ENCODE measurements at regions not wholly inside any gene's neighbourhood (a gene's known extent, or its start where the extent isn't known, plus 50 kb on each side); places are given as distances from the start of the nearest gene placed in this dataset.
A peak's percentile ranks its signal among the peaks of the same experiment; 100 is the strongest.

DNA sequence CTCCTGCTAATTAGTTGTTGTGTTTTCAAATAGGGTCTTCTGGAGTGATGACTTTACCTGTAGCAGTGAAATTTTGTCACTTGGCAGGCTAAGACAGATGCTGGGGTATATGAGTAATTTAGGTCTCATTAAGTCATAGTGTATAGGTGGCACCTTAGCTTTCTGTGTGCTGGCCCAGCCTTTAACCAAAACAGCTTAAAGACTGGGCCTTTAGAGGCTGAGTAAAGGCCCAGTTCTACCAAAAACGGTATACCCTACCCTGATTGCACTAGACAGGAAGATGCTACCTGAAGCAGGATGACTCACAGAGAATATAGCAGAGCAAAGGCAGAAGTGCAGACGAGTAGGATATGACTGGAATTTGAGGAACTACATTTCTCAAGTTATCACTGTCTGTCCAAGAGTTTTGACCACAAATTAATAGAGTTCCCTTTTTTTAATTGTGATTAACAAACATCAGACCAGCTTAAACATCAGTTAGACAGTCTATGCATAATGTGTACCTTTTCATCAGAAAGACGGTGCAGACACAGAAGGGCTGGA lies 337.9 kb upstream of the SALL3 start:
- Histone ChIP-seq H4K91ac (ENCODE audit: low read depth, low read length, poor library complexity) (no peak overlapping the region), H2AFZ (ENCODE audit: low read length) (no peak overlapping the region), H3K36me3 (replicated peaks in 1 of 2; ENCODE audit: control insufficient read depth in 2 of 2, insufficient read depth in 2 of 2, low read length in 2 of 2) (no peaks in the 10 kb centered on the region), H3K9ac (ENCODE audit: low read depth, low read length, poor library complexity) (no peak overlapping the region), H3K4me3 (ENCODE audit: low read length in 2 of 2) (no peak overlapping the region), H4K8ac (ENCODE audit: low read depth, low read length) (no peak overlapping the region), H3K9me3 (replicated peaks in 1 of 2; ENCODE audit: control insufficient read depth in 2 of 2, insufficient read depth in 1 of 2, low read depth in 1 of 2, low read length in 2 of 2) (no peaks in the 10 kb centered on the region), H3K4ac (ENCODE audit: low read length) (no peak overlapping the region), H2BK5ac (ENCODE audit: low read length) (no peak overlapping the region), H2AK5ac (ENCODE audit: low read depth, low read length) (no peak overlapping the region), H3K4me1 (ENCODE audit: control insufficient read depth in 2 of 2, insufficient read depth in 1 of 2, low read depth in 1 of 2, low read length in 2 of 2) (peaks cover 0 to 10% of the 10 kb centered on the region in 2 donors), H2BK120ac (ENCODE audit: low read depth, low read length) (no peak overlapping the region), H2BK15ac (ENCODE audit: low read length) (no peak overlapping the region), H3K14ac (ENCODE audit: low read length) (no peak overlapping the region), H3K18ac (ENCODE audit: low read length) (no peak overlapping the region), H3K27ac (replicated peaks; ENCODE audit: low read length) (no peak overlapping the region), H3K27me3 (ENCODE audit: control insufficient read depth in 3 of 3, insufficient read depth in 3 of 3, low read depth in 1 of 3, low read length in 3 of 3) (peaks cover 0 to under 1% (median 0%) of the 10 kb centered on the region in 3 experiments), H3K23ac (ENCODE audit: low read depth, low read length, poor library complexity) (no peak overlapping the region), H3K4me2 (ENCODE audit: insufficient read depth, low read length, poor library complexity, severe bottlenecking) (no peak overlapping the region), H3K79me1 (ENCODE audit: low read depth, low read length) (peaks cover 2% of the 10 kb centered on the region), H2BK12ac (ENCODE audit: low read length) (no peak overlapping the region)
- WGBS, 2 donors (ENCODE audit: extremely low coverage in 2 of 2, insufficient read length in 2 of 2, insufficient replicate concordance in 1 of 2), result no CpG with 5 or more reads among the region's 3 CpGs
- DNase-seq (ENCODE audit: low spot score), result no peak

DNA sequence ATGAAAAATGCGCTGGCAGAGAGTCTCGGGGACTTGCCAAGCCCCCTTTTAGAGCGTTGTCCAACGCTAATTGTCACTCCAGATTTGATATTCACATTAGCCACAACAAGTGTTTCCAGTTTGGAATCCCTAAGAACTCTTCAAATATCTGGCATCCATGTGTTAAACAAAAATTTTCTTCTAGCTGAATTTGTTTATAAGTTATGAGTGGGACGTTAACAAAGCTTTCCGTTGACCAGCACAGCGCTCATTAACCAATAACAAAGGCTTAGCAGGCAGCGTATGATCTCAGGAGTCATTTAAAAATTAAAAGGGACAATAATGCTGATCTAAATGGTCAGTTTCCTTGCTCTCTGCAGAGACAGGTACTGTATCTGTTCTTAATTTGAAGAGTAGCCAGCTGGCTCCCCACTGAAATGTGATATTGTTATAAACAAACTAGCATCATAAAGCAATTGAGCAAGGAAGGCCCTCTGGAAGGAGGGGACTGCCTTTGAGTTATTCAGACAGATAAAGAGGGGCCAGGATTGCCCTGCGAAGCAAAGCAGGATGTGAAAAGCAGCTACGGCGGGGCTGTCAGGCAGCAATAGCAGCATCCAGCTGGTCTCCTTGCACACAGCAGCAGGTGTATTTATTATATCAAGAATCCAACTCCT lies 337.2 kb upstream of the SALL3 start:
- Histone ChIP-seq H3K23ac (ENCODE audit: low read depth, low read length, poor library complexity) (no peak overlapping the region), H2BK5ac (ENCODE audit: low read length) (no peak overlapping the region), H3K4me3 (ENCODE audit: low read length in 2 of 2) (no peak overlapping the region), H2AFZ (ENCODE audit: low read length) (no peak overlapping the region), H2AK5ac (ENCODE audit: low read depth, low read length) (no peak overlapping the region), H3K9me3 (replicated peaks in 1 of 2; ENCODE audit: control insufficient read depth in 2 of 2, insufficient read depth in 1 of 2, low read depth in 1 of 2, low read length in 2 of 2) (no peaks in the 10 kb centered on the region), H2BK120ac (ENCODE audit: low read depth, low read length) (no peak overlapping the region), H4K91ac (ENCODE audit: low read depth, low read length, poor library complexity) (no peak overlapping the region), H4K8ac (ENCODE audit: low read depth, low read length) (no peak overlapping the region), H3K79me1 (ENCODE audit: low read depth, low read length) (peaks cover 2% of the 10 kb centered on the region), H3K4ac (ENCODE audit: low read length) (no peak overlapping the region), H2BK15ac (ENCODE audit: low read length) (no peak overlapping the region), H2BK12ac (ENCODE audit: low read length) (no peak overlapping the region), H3K4me2 (ENCODE audit: insufficient read depth, low read length, poor library complexity, severe bottlenecking) (no peak overlapping the region), H3K4me1 (ENCODE audit: control insufficient read depth in 2 of 2, insufficient read depth in 1 of 2, low read depth in 1 of 2, low read length in 2 of 2) (peaks cover 0 to 10% of the 10 kb centered on the region in 2 donors), H3K18ac (ENCODE audit: low read length) (no peak overlapping the region), H3K36me3 (replicated peaks in 1 of 2; ENCODE audit: control insufficient read depth in 2 of 2, insufficient read depth in 2 of 2, low read length in 2 of 2) (no peaks in the 10 kb centered on the region), H3K14ac (ENCODE audit: low read length) (no peak overlapping the region), H3K9ac (ENCODE audit: low read depth, low read length, poor library complexity) (no peak overlapping the region), H3K27me3 (ENCODE audit: control insufficient read depth in 3 of 3, insufficient read depth in 3 of 3, low read depth in 1 of 3, low read length in 3 of 3) (no peaks in the 10 kb centered on the region), H3K27ac (replicated peaks; ENCODE audit: low read length) (no peak overlapping the region)
- DNase-seq (ENCODE audit: low spot score), result no peak
- no CpG with 5 or more reads among the region's 11 CpGs for WGBS, 2 donors (ENCODE audit: extremely low coverage in 2 of 2, insufficient read length in 2 of 2, insufficient replicate concordance in 1 of 2)

DNA sequence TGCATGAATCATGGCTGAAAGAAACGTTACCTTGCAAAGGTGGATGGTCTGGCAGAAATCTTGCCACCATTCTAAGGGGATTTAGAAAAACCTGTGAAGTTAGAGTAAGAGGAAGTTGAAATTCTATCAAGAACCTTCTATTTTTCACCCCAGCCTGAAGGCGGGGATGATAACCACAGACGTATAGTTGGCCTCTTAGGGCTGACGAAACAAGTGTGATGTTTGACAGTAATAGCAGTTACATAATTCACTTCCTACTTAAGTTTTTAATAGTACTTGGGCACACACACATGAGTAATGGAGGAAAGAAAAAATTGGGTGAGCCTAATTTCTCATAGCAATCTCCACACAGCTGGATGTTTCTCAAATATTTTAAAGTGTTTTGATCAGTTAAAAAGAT lies 336.6 kb upstream of the SALL3 start:
- Histone ChIP-seq H3K27me3 (ENCODE audit: control insufficient read depth in 3 of 3, insufficient read depth in 3 of 3, low read depth in 1 of 3, low read length in 3 of 3) (no peaks in the 10 kb centered on the region), H2AFZ (ENCODE audit: low read length) (no peak overlapping the region), H2BK120ac (ENCODE audit: low read depth, low read length) (no peak overlapping the region), H3K79me1 (ENCODE audit: low read depth, low read length) (peaks cover 2% of the 10 kb centered on the region), H3K14ac (ENCODE audit: low read length) (no peak overlapping the region), H2BK15ac (ENCODE audit: low read length) (no peak overlapping the region), H2BK5ac (ENCODE audit: low read length) (no peak overlapping the region), H3K27ac (replicated peaks; ENCODE audit: low read length) (no peak overlapping the region), H3K9me3 (replicated peaks in 1 of 2; ENCODE audit: control insufficient read depth in 2 of 2, insufficient read depth in 1 of 2, low read depth in 1 of 2, low read length in 2 of 2) (no peaks in the 10 kb centered on the region), H3K4me1 (ENCODE audit: control insufficient read depth in 2 of 2, insufficient read depth in 1 of 2, low read depth in 1 of 2, low read length in 2 of 2) (peaks cover 0 to 10% of the 10 kb centered on the region in 2 donors), H4K91ac (ENCODE audit: low read depth, low read length, poor library complexity) (no peak overlapping the region), H3K4me3 (ENCODE audit: low read length in 2 of 2) (no peak overlapping the region), H3K18ac (ENCODE audit: low read length) (no peak overlapping the region), H3K23ac (ENCODE audit: low read depth, low read length, poor library complexity) (no peak overlapping the region), H4K8ac (ENCODE audit: low read depth, low read length) (no peak overlapping the region), H3K4ac (ENCODE audit: low read length) (no peak overlapping the region), H3K4me2 (ENCODE audit: insufficient read depth, low read length, poor library complexity, severe bottlenecking) (no peak overlapping the region), H3K36me3 (replicated peaks in 1 of 2; ENCODE audit: control insufficient read depth in 2 of 2, insufficient read depth in 2 of 2, low read length in 2 of 2) (no peaks in the 10 kb centered on the region), H2BK12ac (ENCODE audit: low read length) (no peak overlapping the region), H3K9ac (ENCODE audit: low read depth, low read length, poor library complexity) (no peak overlapping the region), H2AK5ac (ENCODE audit: low read depth, low read length) (no peak overlapping the region)
- no CpG with 5 or more reads among the region's 4 CpGs for WGBS, 2 donors (ENCODE audit: extremely low coverage in 2 of 2, insufficient read length in 2 of 2, insufficient replicate concordance in 1 of 2)
- DNase-seq (ENCODE audit: low spot score), result no peak

DNA sequence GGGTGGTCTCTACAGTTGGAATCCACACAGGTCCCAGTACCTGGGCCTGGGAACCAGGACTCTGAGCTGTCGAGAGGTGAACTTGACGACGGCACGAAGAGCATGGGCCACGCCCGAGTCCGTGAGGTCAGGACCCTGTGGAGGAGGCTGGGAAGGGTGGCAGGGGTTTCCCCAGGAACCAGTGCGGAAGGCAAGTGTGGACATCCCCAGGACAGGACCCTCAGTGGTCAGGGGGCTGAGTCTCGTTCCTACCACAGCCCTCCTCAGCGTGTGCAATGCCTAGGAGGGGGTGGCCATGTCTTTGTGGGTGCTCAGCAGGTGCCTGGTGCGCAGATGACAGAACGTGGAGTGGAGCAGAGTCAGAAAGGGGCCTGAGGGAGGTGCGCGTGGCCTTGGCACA lies 335.6 kb upstream of the SALL3 start:
- WGBS, 2 donors (ENCODE audit: extremely low coverage in 2 of 2, insufficient read length in 2 of 2, insufficient replicate concordance in 1 of 2), result no CpG with 5 or more reads among the region's 14 CpGs
- no peak for DNase-seq (ENCODE audit: low spot score)
- no peaks in the 10 kb centered on the region for H3K79me1 ChIP-seq (ENCODE audit: low read depth, low read length)
- H3K27me3 ChIP-seq (ENCODE audit: control insufficient read depth in 3 of 3, insufficient read depth in 3 of 3, low read depth in 1 of 3, low read length in 3 of 3), result no peaks in the 10 kb centered on the region
- H2BK120ac ChIP-seq (ENCODE audit: low read depth, low read length), result no peak overlapping the region
- H3K36me3 ChIP-seq (replicated peaks in 1 of 2; ENCODE audit: control insufficient read depth in 2 of 2, insufficient read depth in 2 of 2, low read length in 2 of 2), result no peaks in the 10 kb centered on the region
- peak overlapping the region; percentile 27 for H3K23ac ChIP-seq (ENCODE audit: low read depth, low read length, poor library complexity)
- H3K4me3 ChIP-seq (ENCODE audit: low read length in 2 of 2), result no peak overlapping the region
- no peak overlapping the region for H2BK5ac ChIP-seq (ENCODE audit: low read length)
- peak overlapping the region; percentile 79 for H3K18ac ChIP-seq (ENCODE audit: low read length)
- no peak overlapping the region for H2BK15ac ChIP-seq (ENCODE audit: low read length)
- H3K27ac ChIP-seq (replicated peaks; ENCODE audit: low read length), result no peak overlapping the region
- H3K9ac ChIP-seq (ENCODE audit: low read depth, low read length, poor library complexity), result no peak overlapping the region
- H3K4ac ChIP-seq (ENCODE audit: low read length), result no peak overlapping the region
- no peak overlapping the region for H3K4me2 ChIP-seq (ENCODE audit: insufficient read depth, low read length, poor library complexity, severe bottlenecking)
- H3K9me3 ChIP-seq (replicated peaks in 1 of 2; ENCODE audit: control insufficient read depth in 2 of 2, insufficient read depth in 1 of 2, low read depth in 1 of 2, low read length in 2 of 2), result no peaks in the 10 kb centered on the region
- peak overlapping the region; percentile 60 for H2AK5ac ChIP-seq (ENCODE audit: low read depth, low read length)
- no peak overlapping the region for H3K14ac ChIP-seq (ENCODE audit: low read length)
- no peak overlapping the region for H2AFZ ChIP-seq (ENCODE audit: low read length)
- H4K91ac ChIP-seq (ENCODE audit: low read depth, low read length, poor library complexity), result no peak overlapping the region
- H3K4me1 ChIP-seq (ENCODE audit: control insufficient read depth in 2 of 2, insufficient read depth in 1 of 2, low read depth in 1 of 2, low read length in 2 of 2), result peaks cover 0 to 10% of the 10 kb centered on the region in 2 donors
- peak overlapping the region; percentile 49 for H2BK12ac ChIP-seq (ENCODE audit: low read length)
- H4K8ac ChIP-seq (ENCODE audit: low read depth, low read length), result peak overlapping the region; percentile 70

Data from neuronal stem cell (in vitro differentiated cells).